ENCODE measurements at regions not wholly inside any gene's neighbourhood (a gene's known extent, or its start where the extent isn't known, plus 50 kb on each side); places are given as distances from the start of the nearest gene placed in this dataset.

DNA sequence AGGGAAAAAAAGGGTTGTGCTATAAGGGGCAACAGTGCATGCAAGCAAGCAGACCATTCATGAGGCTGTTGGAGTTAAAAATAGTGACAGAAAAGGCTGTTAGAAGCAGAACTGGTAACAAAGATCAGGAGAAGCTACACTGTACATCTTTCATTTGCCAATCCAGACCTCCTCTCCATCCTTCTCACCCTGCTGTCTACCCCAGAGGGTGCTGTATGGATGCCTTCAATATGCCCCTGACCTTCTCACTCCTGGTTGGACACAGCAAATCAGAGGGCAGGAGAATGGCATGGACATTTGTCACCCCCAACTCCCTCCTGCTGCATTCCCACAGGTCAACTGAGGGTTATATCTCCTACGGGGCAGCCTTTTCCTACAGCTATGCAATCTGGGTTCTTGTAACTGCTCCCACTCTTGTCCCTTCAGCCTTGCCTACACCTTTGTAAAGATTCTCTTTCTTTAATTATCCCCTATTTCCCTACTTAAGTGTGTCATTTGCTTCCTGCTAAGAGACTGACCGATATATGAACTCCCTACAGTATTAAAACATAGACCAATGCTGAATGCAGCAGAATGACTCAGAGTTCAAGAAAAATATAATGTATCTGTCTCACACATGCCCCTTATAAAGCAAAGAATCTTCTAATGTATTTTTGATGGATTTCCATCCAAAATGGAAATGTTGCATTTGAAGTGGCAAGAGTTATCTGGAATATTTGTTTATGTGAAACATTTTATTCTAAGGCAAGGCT lies 169.2 kb upstream of the NCKAP5 start:
- in situ Hi-C loops (cut with HindIII; ENCODE audit: low pct_unique_long_range_greater_than_20kb, low sequenced_read_pairs): no loop called here
- DNase-seq (ENCODE audit: low read depth, low spot score): no peak

- DNase-seq (ENCODE audit: low read depth, low spot score): no peak
- in situ Hi-C loops (cut with HindIII; ENCODE audit: low pct_unique_long_range_greater_than_20kb, low sequenced_read_pairs): no loop called here
These were observed 170.8 kb upstream of the NCKAP5 start for GRCh38 chr2:133739039-133739438.

DNA sequence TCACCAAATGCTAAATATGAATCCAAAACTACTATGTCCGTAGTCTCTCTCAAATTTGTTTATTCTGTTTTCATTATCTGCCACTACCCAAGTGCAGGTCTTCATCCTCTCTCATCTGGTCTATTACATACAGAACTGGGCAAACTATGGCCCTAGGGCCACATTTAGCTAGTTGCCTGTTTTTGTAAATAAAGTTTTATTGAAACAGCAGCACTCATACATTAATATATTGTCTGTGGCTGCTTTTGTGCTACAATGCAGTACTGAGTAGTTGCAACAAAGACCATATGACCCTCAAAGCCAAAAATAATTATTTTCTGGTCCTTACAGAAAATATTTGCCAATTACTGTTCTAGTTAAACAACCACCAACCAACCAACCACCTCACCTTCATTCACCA lies 172.2 kb upstream of the NCKAP5 start:
- in situ Hi-C loops (cut with HindIII; ENCODE audit: low pct_unique_long_range_greater_than_20kb, low sequenced_read_pairs): no loop called here
- DNase-seq (ENCODE audit: low read depth, low spot score): no peak

GRCh38 chr2:133748007-133748700 lies 179.9 kb upstream of the NCKAP5 start:
- in situ Hi-C loops (cut with HindIII; ENCODE audit: low pct_unique_long_range_greater_than_20kb, low sequenced_read_pairs): no loop called here
- no peak for DNase-seq (ENCODE audit: low read depth, low spot score)

GRCh38 chr2:133753665-133754064 lies 185.4 kb upstream of the NCKAP5 start:
- DNase-seq (ENCODE audit: low read depth, low spot score): no peak
- in situ Hi-C loops (cut with HindIII; ENCODE audit: low pct_unique_long_range_greater_than_20kb, low sequenced_read_pairs): no loop called here

DNA sequence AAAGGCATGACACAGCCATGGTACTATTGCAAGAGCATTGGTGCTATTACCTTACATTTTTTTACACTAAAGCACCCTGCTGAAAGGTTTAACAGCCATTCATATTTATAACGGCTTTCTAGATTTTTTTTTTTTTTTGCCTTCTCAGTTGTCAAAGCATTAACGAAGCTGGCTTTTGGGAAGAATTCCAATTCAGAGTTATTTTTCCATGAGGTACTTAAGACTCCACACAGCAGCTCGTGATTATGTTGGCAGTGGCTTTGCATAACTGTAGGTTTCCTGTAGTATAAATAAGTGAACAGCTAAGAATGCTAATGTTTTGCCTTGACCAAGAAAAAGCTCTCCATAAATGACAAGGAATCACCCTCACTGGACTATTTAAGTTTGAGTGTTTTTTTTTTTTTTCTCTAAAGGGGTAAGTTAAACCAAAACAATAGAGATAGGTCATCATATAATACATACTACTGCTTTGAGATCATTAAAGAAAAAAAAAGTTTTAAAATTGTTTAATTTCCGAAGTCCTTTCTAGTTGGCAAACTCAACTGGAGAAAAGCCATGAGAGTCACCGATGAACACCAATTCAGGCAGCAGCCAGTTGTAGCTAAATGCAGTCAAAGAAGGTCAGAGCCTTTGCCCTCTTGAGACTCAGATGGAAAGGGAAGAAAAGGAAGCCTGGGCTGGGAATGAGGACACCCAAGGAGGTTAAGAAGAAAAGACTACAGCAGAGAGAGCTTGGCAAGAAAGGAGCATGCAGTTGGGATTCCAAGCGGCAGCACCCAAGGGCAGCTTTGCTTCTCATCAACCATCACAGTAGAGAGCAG lies 187.4 kb upstream of the NCKAP5 start:
- DNase-seq (ENCODE audit: low read depth, low spot score): peak; percentile 29
- in situ Hi-C loops (cut with HindIII; ENCODE audit: low pct_unique_long_range_greater_than_20kb, low sequenced_read_pairs): no loop called here

GRCh38 chr2:133756833-133757232 lies 188.6 kb upstream of the NCKAP5 start:
- in situ Hi-C loops (cut with HindIII; ENCODE audit: low pct_unique_long_range_greater_than_20kb, low sequenced_read_pairs): no loop called here
- no peak for DNase-seq (ENCODE audit: low read depth, low spot score)

DNA sequence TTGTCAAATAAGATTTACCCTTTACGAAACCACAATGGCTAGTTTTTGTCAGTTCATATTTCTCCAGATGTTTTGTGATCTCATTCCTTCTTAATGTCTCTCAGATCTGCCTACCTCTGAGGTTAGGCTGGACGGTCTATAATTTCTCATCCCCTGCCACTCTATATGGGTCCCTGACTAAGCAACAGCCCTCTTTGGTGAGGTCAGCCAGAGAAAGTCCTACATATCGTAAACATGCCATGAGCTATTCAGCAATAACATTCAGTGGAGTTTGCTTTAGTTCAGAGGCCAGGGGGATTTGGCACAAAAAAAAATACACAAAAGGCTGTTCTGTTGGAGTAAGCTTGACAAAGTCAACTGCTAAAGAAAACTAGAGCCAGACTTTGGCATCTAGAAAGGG lies 192.1 kb upstream of the NCKAP5 start:
- in situ Hi-C loops (cut with HindIII; ENCODE audit: low pct_unique_long_range_greater_than_20kb, low sequenced_read_pairs): no loop called here
- DNase-seq (ENCODE audit: low read depth, low spot score): no peak

DNA sequence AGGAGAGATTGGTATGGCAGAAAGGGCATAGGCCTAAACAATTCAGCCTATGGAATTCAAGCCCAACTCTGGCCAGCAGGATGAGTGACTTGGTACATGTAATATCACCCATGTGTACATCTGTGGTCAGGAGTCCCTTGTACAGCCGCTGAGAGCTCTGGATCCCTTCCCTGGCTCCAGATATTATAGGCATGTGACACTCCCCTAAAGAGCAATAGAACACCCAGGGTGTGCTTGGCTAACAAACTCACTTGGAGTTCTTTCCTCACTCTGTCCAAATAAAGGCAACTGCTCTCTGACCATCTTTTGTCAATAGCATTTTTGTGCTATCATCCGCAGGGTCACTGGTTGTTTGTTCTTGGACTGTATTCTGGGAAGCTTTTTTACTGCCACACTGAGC lies 197.4 kb upstream of the NCKAP5 start:
- DNase-seq (ENCODE audit: low read depth, low spot score): no peak
- in situ Hi-C loops (cut with HindIII; ENCODE audit: low pct_unique_long_range_greater_than_20kb, low sequenced_read_pairs): no loop called here

- DNase-seq (ENCODE audit: low read depth, low spot score): no peak
- in situ Hi-C loops (cut with HindIII; ENCODE audit: low pct_unique_long_range_greater_than_20kb, low sequenced_read_pairs): no loop called here
These were observed 198.0 kb upstream of the NCKAP5 start for GRCh38 chr2:133766164-133766832.

DNA sequence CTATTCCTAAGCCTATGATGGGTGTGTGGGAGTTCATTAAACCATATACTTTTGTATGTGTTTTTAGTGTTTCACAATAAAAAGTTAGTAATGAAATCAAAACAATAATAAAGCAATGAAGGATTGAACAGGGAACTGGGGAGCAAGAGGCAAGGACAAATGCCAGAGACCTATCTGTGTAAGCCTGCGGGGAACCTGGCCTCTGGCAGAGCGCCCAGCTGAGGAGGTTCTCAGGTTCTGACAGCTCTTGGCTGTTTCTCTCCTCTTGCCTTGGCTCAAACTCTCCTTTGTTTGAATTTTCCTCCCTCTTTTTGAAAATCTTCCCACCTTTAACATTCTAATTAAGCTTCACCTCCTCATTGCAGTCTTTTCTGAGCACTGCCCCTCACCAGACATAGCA lies 200.0 kb upstream of the NCKAP5 start:
- in situ Hi-C loops (cut with HindIII; ENCODE audit: low pct_unique_long_range_greater_than_20kb, low sequenced_read_pairs): no loop called here
- no peak for DNase-seq (ENCODE audit: low read depth, low spot score)

DNA sequence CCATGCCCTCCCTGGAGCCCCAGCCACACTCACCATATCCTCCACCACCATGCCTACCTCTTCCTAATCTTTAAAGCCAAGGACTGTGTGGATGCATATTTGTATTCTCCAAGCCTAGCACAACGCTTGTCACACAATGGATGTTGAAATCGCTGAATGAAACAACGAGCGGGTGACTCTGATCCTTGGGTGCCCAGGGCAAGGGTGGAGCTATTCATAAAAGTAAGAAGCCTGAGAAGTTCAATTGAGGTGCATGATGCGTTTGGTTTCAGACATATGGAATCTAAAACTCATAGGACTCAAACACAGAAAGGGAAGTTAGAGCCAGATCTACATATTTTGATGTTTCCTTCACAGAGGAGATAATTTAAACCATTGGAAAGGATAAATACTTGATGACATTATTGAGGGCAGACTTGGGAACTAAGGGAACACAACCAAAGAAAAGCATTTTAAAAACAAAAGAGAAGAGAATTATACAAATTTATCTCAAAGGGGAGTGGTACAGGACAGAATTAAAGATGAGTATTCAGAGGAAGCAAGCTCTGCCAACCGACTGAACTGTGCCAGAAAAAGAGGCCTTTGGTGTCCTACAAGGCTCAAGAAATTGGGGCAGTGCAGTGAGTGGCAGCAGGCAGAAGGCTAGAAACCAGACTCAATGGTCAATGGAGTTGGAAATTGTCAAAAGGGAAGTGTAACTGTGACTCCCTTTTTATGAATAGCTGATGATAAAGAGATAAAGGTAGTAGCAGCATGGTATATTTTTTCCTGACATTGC lies 200.6 kb upstream of the NCKAP5 start:
- no peak for DNase-seq (ENCODE audit: low read depth, low spot score)
- in situ Hi-C loops (cut with HindIII; ENCODE audit: low pct_unique_long_range_greater_than_20kb, low sequenced_read_pairs): no loop called here

- in situ Hi-C loops (cut with HindIII; ENCODE audit: low pct_unique_long_range_greater_than_20kb, low sequenced_read_pairs): no loop called here
- peak; percentile 97 for DNase-seq (ENCODE audit: low read depth, low spot score)
These were observed 205.8 kb upstream of the NCKAP5 start for GRCh38 chr2:133773854-133774653.

GRCh38 chr2:133774654-133775015 lies 206.4 kb upstream of the NCKAP5 start:
- in situ Hi-C loops (cut with HindIII; ENCODE audit: low pct_unique_long_range_greater_than_20kb, low sequenced_read_pairs): no loop called here

DNA sequence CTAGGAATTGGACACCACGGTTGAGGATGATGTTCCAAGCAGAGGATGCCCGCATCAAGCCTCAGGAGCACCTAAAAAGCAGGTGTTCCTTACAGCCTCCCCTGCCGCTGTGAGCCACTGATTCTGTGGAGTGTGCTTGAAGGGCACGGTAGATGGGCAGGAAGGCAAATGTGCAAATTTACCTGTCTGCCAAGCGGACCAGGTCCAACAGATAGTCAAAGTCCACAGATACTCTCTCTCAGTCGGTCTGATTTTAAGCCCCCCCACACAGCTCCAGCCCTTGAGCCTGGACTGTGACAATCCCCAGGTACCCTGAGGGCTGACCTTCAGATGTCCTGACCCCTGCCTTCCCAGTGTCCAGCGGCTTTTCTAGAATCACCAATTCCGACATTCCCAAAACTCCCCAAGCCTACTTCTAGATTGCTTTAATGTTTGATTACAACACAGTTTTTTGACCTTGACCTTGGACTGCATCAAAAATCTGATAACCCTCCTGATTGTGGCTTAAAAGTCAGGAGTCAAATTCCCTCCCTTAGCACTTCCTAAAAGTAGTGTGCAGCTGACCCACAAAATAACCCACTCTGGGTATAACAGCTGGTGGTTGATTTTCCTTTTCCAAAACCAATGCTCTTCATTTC lies 208.8 kb upstream of the NCKAP5 start:
- no peak for DNase-seq (ENCODE audit: low read depth, low spot score)
- in situ Hi-C loops (cut with HindIII; ENCODE audit: low pct_unique_long_range_greater_than_20kb, low sequenced_read_pairs): no loop called here

More at GRCh38 chr2:133774654-133775015, 206.4 kb upstream of the NCKAP5 start:
- DNase-seq (ENCODE audit: low read depth, low spot score): no peak

DNA sequence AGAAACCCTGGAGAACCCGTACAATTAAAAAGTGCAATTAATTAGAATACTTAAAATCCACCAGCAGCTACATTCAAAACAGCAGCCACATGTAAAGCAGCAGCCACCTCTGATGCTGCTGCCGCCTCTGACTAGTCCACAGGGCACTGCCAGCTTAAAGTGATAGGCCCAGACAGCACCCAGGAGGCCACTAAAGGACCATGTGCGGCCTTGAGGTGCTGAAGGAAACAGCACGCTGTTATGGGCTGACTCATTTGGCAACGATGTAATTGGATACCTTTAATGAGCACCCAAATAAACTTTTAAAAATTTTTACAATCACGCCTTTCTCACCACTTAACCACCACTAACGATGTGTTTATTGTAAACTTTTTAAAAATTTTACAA lies 209.3 kb upstream of the NCKAP5 start:
- in situ Hi-C loops (cut with HindIII; ENCODE audit: low pct_unique_long_range_greater_than_20kb, low sequenced_read_pairs): no loop called here

More for the DNA sequence above, 209.3 kb upstream of the NCKAP5 start:
- DNase-seq (ENCODE audit: low read depth, low spot score): no peak

All from SK-MEL-5 (cell line).